ENCODE measurements at regions not wholly inside any gene's neighbourhood (a gene's known extent, or its start where the extent isn't known, plus 50 kb on each side); places are given as distances from the start of the nearest gene placed in this dataset.

- Histone ChIP-seq H3K27ac (ENCODE audit: low read depth, low read length) (no peak overlapping the region), H3K9ac (ENCODE audit: low read length) (no peak overlapping the region), H3K9me3 (ENCODE audit: low read length) (no peaks in the 10 kb centered on the region), H3K36me3 (ENCODE audit: insufficient read depth, low read length) (no peaks in the 10 kb centered on the region), H3K4me1 (ENCODE audit: insufficient read depth, low read length) (no peaks in the 10 kb centered on the region), H3K27me3 (ENCODE audit: control insufficient read depth in 1 of 2, insufficient read depth in 2 of 2, low read length in 2 of 2) (no peaks in the 10 kb centered on the region), H3K4me3 (ENCODE audit: low read depth in 1 of 2, low read length in 2 of 2) (no peak overlapping the region)
Measured at GRCh38 chr1:194584052-194584451, 1397.6 kb upstream of the B3GALT2 start.

GRCh38 chr1:194570476-194570875 is 1384.1 kb upstream of the B3GALT2 start:
- Histone ChIP-seq H3K9ac (ENCODE audit: low read length) (no peak overlapping the region), H3K36me3 (ENCODE audit: insufficient read depth, low read length) (no peaks in the 10 kb centered on the region), H3K27ac (ENCODE audit: low read depth, low read length) (no peak overlapping the region), H3K4me3 (ENCODE audit: low read depth in 1 of 2, low read length in 2 of 2) (no peak overlapping the region), H3K4me1 (ENCODE audit: insufficient read depth, low read length) (no peaks in the 10 kb centered on the region), H3K9me3 (ENCODE audit: low read length) (no peaks in the 10 kb centered on the region), H3K27me3 (ENCODE audit: control insufficient read depth in 1 of 2, insufficient read depth in 2 of 2, low read length in 2 of 2) (no peaks in the 10 kb centered on the region)

- no peaks in the 10 kb centered on the region for H3K36me3 ChIP-seq (ENCODE audit: insufficient read depth, low read length)
- no peaks in the 10 kb centered on the region for H3K4me1 ChIP-seq (ENCODE audit: insufficient read depth, low read length)
- no peak overlapping the region for H3K4me3 ChIP-seq (ENCODE audit: low read depth in 1 of 2, low read length in 2 of 2)
- H3K27ac ChIP-seq (ENCODE audit: low read depth, low read length): no peak overlapping the region
- no peak overlapping the region for H3K9ac ChIP-seq (ENCODE audit: low read length)
- no peaks in the 10 kb centered on the region for H3K9me3 ChIP-seq (ENCODE audit: low read length)
- H3K27me3 ChIP-seq (ENCODE audit: control insufficient read depth in 1 of 2, insufficient read depth in 2 of 2, low read length in 2 of 2): no peaks in the 10 kb centered on the region
Measured at GRCh38 chr1:194568610-194569009, 1382.2 kb upstream of the B3GALT2 start.

DNA sequence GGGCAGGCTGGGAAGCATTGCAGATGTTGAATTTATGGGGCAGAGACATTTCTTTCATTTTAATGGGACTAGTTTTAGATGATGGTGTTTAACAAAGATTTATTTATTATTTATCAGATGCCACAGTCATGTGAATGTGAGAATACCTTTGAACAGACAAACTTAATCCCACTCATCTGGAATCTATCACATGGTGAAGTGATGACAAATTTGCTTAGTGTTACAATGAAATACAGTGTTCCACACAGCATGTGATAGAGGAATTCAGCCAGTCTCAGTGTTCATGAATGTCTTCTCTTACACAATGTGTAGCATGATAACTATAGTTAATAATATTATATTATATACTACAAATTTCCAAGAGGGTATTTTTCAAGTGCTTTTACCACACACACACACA is 1361.7 kb upstream of the B3GALT2 start:
- no peak overlapping the region for H3K27ac ChIP-seq (ENCODE audit: low read depth, low read length)
- no peak overlapping the region for H3K9ac ChIP-seq (ENCODE audit: low read length)
- H3K27me3 ChIP-seq (ENCODE audit: control insufficient read depth in 1 of 2, insufficient read depth in 2 of 2, low read length in 2 of 2): no peaks in the 10 kb centered on the region
- H3K4me3 ChIP-seq (ENCODE audit: low read depth in 1 of 2, low read length in 2 of 2): no peak overlapping the region
- H3K36me3 ChIP-seq (ENCODE audit: insufficient read depth, low read length): no peaks in the 10 kb centered on the region
- H3K4me1 ChIP-seq (ENCODE audit: insufficient read depth, low read length): no peaks in the 10 kb centered on the region
- H3K9me3 ChIP-seq (ENCODE audit: low read length): no peaks in the 10 kb centered on the region

DNA sequence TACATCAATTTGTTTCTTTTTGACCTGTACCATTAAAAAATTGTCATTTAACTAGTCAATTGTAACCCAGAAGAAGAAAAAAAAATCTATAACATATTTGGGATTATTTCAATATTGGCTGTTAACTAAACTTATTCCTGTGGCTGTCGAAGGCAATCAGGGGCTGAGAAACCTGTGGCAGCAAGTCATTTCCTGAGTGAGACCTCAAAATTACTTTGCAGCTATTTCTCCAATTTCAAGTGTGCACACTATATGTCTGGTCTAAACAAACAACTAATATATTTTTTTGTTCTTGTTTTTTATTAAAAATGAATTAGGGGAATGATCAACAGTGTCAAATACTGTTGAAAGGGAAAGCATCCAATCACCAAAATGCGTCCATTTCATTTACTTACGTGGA is 1357.6 kb upstream of the B3GALT2 start:
- Histone ChIP-seq H3K4me3 (ENCODE audit: low read depth in 1 of 2, low read length in 2 of 2) (no peak overlapping the region), H3K9me3 (ENCODE audit: low read length) (no peaks in the 10 kb centered on the region), H3K36me3 (ENCODE audit: insufficient read depth, low read length) (no peaks in the 10 kb centered on the region), H3K4me1 (ENCODE audit: insufficient read depth, low read length) (no peaks in the 10 kb centered on the region), H3K27me3 (ENCODE audit: control insufficient read depth in 1 of 2, insufficient read depth in 2 of 2, low read length in 2 of 2) (no peaks in the 10 kb centered on the region), H3K9ac (ENCODE audit: low read length) (no peak overlapping the region), H3K27ac (ENCODE audit: low read depth, low read length) (no peak overlapping the region)

- Histone ChIP-seq H3K27ac (ENCODE audit: low read depth, low read length) (no peak overlapping the region), H3K4me1 (ENCODE audit: insufficient read depth, low read length) (no peaks in the 10 kb centered on the region), H3K9ac (ENCODE audit: low read length) (no peak overlapping the region), H3K4me3 (ENCODE audit: low read depth in 1 of 2, low read length in 2 of 2) (no peak overlapping the region), H3K27me3 (ENCODE audit: control insufficient read depth in 1 of 2, insufficient read depth in 2 of 2, low read length in 2 of 2) (no peaks in the 10 kb centered on the region), H3K9me3 (ENCODE audit: low read length) (no peaks in the 10 kb centered on the region), H3K36me3 (ENCODE audit: insufficient read depth, low read length) (no peaks in the 10 kb centered on the region)
Measured at GRCh38 chr1:194538453-194538852, 1352.0 kb upstream of the B3GALT2 start.

DNA sequence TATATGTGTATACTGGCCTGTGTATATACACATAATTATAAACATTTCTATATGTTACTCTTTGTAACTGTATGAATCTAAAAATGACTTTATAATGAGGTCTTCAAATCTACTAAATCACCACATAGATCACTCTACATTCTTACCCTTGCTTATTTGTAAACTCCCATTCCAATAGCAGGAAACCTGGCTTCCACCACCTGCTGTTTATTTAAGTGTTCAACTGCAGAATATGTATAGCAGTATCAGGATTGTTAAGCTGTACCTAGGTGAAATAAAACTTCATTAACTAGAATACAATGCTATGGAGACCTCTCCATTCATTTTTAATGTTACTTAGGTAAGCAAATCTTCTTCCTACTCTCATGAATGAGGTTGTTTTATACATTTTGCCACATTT is 1351.1 kb upstream of the B3GALT2 start:
- no peak overlapping the region for H3K4me3 ChIP-seq (ENCODE audit: low read depth in 1 of 2, low read length in 2 of 2)
- H3K4me1 ChIP-seq (ENCODE audit: insufficient read depth, low read length): no peaks in the 10 kb centered on the region

DNA sequence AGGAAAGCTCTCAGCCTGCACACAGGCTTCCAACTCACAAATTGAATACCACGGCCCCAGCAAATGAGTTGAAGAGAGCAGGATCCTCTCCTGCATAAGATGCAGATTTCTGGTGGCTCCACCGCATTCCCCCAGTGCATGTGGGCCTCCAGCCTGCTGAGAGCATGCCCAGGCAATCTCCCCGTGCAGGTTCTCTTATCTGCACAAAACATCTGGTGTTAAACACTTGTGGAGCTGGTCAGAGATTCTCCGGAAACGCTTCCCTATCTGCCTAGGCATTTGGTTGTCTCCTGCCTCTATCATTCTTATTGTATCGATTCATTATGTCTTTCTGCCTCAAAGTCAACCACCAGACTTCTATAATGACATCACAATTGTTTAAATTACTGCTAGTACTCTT is 1349.0 kb upstream of the B3GALT2 start:
- Histone ChIP-seq H3K4me3 (ENCODE audit: low read depth in 1 of 2, low read length in 2 of 2) (no peak overlapping the region), H3K27me3 (ENCODE audit: control insufficient read depth in 1 of 2, insufficient read depth in 2 of 2, low read length in 2 of 2) (no peaks in the 10 kb centered on the region), H3K9ac (ENCODE audit: low read length) (no peak overlapping the region), H3K4me1 (ENCODE audit: insufficient read depth, low read length) (no peaks in the 10 kb centered on the region), H3K9me3 (ENCODE audit: low read length) (no peaks in the 10 kb centered on the region), H3K27ac (ENCODE audit: low read depth, low read length) (no peak overlapping the region), H3K36me3 (ENCODE audit: insufficient read depth, low read length) (no peaks in the 10 kb centered on the region)

More for the DNA sequence above, 1351.1 kb upstream of the B3GALT2 start:
- H3K27me3 ChIP-seq (ENCODE audit: control insufficient read depth in 1 of 2, insufficient read depth in 2 of 2, low read length in 2 of 2): no peaks in the 10 kb centered on the region
- H3K27ac ChIP-seq (ENCODE audit: low read depth, low read length): no peak overlapping the region
- no peaks in the 10 kb centered on the region for H3K9me3 ChIP-seq (ENCODE audit: low read length)
- no peaks in the 10 kb centered on the region for H3K36me3 ChIP-seq (ENCODE audit: insufficient read depth, low read length)
- H3K9ac ChIP-seq (ENCODE audit: low read length): no peak overlapping the region

DNA sequence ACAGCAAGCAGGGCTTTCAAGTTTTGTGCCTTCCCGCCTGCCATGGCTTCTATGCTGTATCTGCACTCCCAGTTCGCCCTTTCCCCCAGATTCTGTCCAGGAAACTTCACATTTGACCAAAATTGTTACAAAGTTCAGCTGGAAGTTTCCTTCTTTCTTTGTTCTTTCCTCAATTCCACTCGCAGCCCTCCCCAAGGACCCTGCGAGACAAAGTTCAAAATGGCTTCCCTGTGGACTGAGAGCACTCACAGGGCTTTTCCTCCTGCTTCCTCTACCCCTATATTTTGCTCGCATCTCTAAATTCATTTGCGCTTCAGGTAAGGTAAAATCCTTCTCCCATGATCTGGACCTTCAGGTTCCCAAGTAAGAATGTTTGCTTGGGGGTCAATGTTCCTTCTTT is 1348.4 kb upstream of the B3GALT2 start:
- Histone ChIP-seq H3K9me3 (ENCODE audit: low read length) (no peaks in the 10 kb centered on the region), H3K4me1 (ENCODE audit: insufficient read depth, low read length) (no peaks in the 10 kb centered on the region), H3K9ac (ENCODE audit: low read length) (no peak overlapping the region), H3K4me3 (ENCODE audit: low read depth in 1 of 2, low read length in 2 of 2) (no peak overlapping the region), H3K27me3 (ENCODE audit: control insufficient read depth in 1 of 2, insufficient read depth in 2 of 2, low read length in 2 of 2) (no peaks in the 10 kb centered on the region), H3K36me3 (ENCODE audit: insufficient read depth, low read length) (no peaks in the 10 kb centered on the region), H3K27ac (ENCODE audit: low read depth, low read length) (no peak overlapping the region)

GRCh38 chr1:194533641-194534040 is 1347.2 kb upstream of the B3GALT2 start:
- Histone ChIP-seq H3K27ac (ENCODE audit: low read depth, low read length) (no peak overlapping the region), H3K36me3 (ENCODE audit: insufficient read depth, low read length) (no peaks in the 10 kb centered on the region), H3K9ac (ENCODE audit: low read length) (no peak overlapping the region), H3K9me3 (ENCODE audit: low read length) (no peaks in the 10 kb centered on the region), H3K4me1 (ENCODE audit: insufficient read depth, low read length) (no peaks in the 10 kb centered on the region), H3K4me3 (ENCODE audit: low read depth in 1 of 2, low read length in 2 of 2) (no peak overlapping the region), H3K27me3 (ENCODE audit: control insufficient read depth in 1 of 2, insufficient read depth in 2 of 2, low read length in 2 of 2) (no peaks in the 10 kb centered on the region)

- no peak overlapping the region for H3K9ac ChIP-seq (ENCODE audit: low read length)
- H3K4me1 ChIP-seq (ENCODE audit: insufficient read depth, low read length): no peaks in the 10 kb centered on the region
- no peak overlapping the region for H3K27ac ChIP-seq (ENCODE audit: low read depth, low read length)
- no peak overlapping the region for H3K4me3 ChIP-seq (ENCODE audit: low read depth in 1 of 2, low read length in 2 of 2)
- H3K27me3 ChIP-seq (ENCODE audit: control insufficient read depth in 1 of 2, insufficient read depth in 2 of 2, low read length in 2 of 2): no peaks in the 10 kb centered on the region
- no peaks in the 10 kb centered on the region for H3K9me3 ChIP-seq (ENCODE audit: low read length)
- no peaks in the 10 kb centered on the region for H3K36me3 ChIP-seq (ENCODE audit: insufficient read depth, low read length)
Measured at GRCh38 chr1:194517567-194517966, 1331.2 kb upstream of the B3GALT2 start.

DNA sequence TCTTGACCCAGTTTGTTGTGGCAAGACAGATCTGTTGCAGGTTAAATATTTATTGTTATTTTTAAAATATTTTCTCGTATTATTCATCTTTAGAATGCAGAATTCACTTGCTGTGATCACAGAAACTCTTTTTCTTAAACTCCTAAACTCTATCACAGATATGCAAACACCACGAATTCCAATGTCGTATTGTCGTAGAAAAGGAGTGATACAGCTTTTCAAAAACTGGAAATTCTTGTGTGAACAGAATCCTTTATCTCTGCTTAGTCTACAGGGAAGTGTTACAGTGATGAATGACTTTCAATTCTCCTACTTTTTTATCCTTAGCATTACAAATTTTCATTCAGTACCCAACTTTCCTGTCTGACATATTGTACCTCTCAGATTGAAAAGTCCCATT is 1329.5 kb upstream of the B3GALT2 start:
- Histone ChIP-seq H3K9me3 (ENCODE audit: low read length) (no peaks in the 10 kb centered on the region), H3K27me3 (ENCODE audit: control insufficient read depth in 1 of 2, insufficient read depth in 2 of 2, low read length in 2 of 2) (no peaks in the 10 kb centered on the region), H3K4me3 (ENCODE audit: low read depth in 1 of 2, low read length in 2 of 2) (no peak overlapping the region), H3K9ac (ENCODE audit: low read length) (no peak overlapping the region), H3K36me3 (ENCODE audit: insufficient read depth, low read length) (no peaks in the 10 kb centered on the region), H3K4me1 (ENCODE audit: insufficient read depth, low read length) (no peaks in the 10 kb centered on the region), H3K27ac (ENCODE audit: low read depth, low read length) (no peak overlapping the region)

Data from muscle layer of colon (tissue), 2 donors.